ENCODE measurements at regions not wholly inside any gene's neighbourhood (a gene's known extent, or its start where the extent isn't known, plus 50 kb on each side); places are given as distances from the start of the nearest gene placed in this dataset.

GRCh38 chr1:114270718-114271117 is 117.0 kb upstream of the SYT6 start:
- Histone ChIP-seq H3K36me3 (no peaks in the 10 kb centered on the region), H3K27ac (no peak overlapping the region), H3K4me3 (no peak overlapping the region), H3K9me3 (no peaks in the 10 kb centered on the region), H3K27me3 (no peaks in the 10 kb centered on the region), H3K4me1 (no peaks in the 10 kb centered on the region)
- intact Hi-C loops (cut with DNase I) = no loop called here
- no peak for DNase-seq (ENCODE audit: low spot score in 2 of 2)
- TF ChIP-seq CTCF (IDR thresholded peaks at IDR 0.05) = no peak

- Histone ChIP-seq H3K4me1 (no peaks in the 10 kb centered on the region), H3K27ac (no peak overlapping the region), H3K9me3 (no peaks in the 10 kb centered on the region), H3K27me3 (no peaks in the 10 kb centered on the region), H3K36me3 (no peaks in the 10 kb centered on the region), H3K4me3 (no peak overlapping the region)
- DNase-seq (ENCODE audit: low spot score in 2 of 2) = no peak
- intact Hi-C loops (cut with DNase I) = no loop called here
- no peak for TF ChIP-seq CTCF (IDR thresholded peaks at IDR 0.05)
Measured at GRCh38 chr1:114270282-114270681, 116.6 kb upstream of the SYT6 start.

- Histone ChIP-seq H3K4me1 (no peaks in the 10 kb centered on the region), H3K9me3 (no peaks in the 10 kb centered on the region), H3K27me3 (no peaks in the 10 kb centered on the region), H3K36me3 (no peaks in the 10 kb centered on the region), H3K4me3 (no peak overlapping the region), H3K27ac (no peak overlapping the region)
- DNase-seq (ENCODE audit: low spot score in 2 of 2) = no peak
- no peak for TF ChIP-seq CTCF (IDR thresholded peaks at IDR 0.05)
- intact Hi-C loops (cut with DNase I) = no loop called here
Measured at GRCh38 chr1:114269539-114269938, 115.9 kb upstream of the SYT6 start.

GRCh38 chr1:114263343-114263742 is 109.7 kb upstream of the SYT6 start:
- Histone ChIP-seq H3K27me3 (no peaks in the 10 kb centered on the region), H3K36me3 (no peaks in the 10 kb centered on the region), H3K4me3 (no peak overlapping the region), H3K27ac (no peak overlapping the region), H3K4me1 (no peaks in the 10 kb centered on the region), H3K9me3 (no peaks in the 10 kb centered on the region)
- intact Hi-C loops (cut with DNase I) = no loop called here
- TF ChIP-seq CTCF (IDR thresholded peaks at IDR 0.05) = no peak
- DNase-seq (ENCODE audit: low spot score in 2 of 2) = no peak

- Histone ChIP-seq H3K27me3 (no peaks in the 10 kb centered on the region), H3K36me3 (no peaks in the 10 kb centered on the region), H3K4me3 (no peak overlapping the region), H3K27ac (no peak overlapping the region), H3K9me3 (no peaks in the 10 kb centered on the region), H3K4me1 (no peaks in the 10 kb centered on the region)
- intact Hi-C loops (cut with DNase I) = no loop called here
- no peak for TF ChIP-seq CTCF (IDR thresholded peaks at IDR 0.05)
- no peak for DNase-seq (ENCODE audit: low spot score in 2 of 2)
Measured at GRCh38 chr1:114262337-114262736, 108.7 kb upstream of the SYT6 start.

- H3K27me3 ChIP-seq = no peaks in the 10 kb centered on the region
- no peak overlapping the region for H3K4me3 ChIP-seq
- H3K4me1 ChIP-seq = no peaks in the 10 kb centered on the region
- no peaks in the 10 kb centered on the region for H3K36me3 ChIP-seq
- H3K9me3 ChIP-seq = no peaks in the 10 kb centered on the region
- no peak overlapping the region for H3K27ac ChIP-seq
- no peak for TF ChIP-seq CTCF (IDR thresholded peaks at IDR 0.05)
- DNase-seq (ENCODE audit: low spot score in 2 of 2) = no peak
- intact Hi-C loops (cut with DNase I) = no loop called here
Measured at GRCh38 chr1:114260805-114261484, 107.3 kb upstream of the SYT6 start.
